PC-9 (cell line): ENCODE measurements at regions not wholly inside any gene's neighbourhood (a gene's known extent, or its start where the extent isn't known, plus 50 kb on each side); places are given as distances from the start of the nearest gene placed in this dataset.

Experiments
- BruUV-seq: library from RNA; stranded (reverse); fragments of 400-500 nt; replicated peaks from 2 replicates; lab custom pipeline; 2021; lab: Mats Ljungman, UMichigan
- CTCF ChIA-PET: fragments of 300-600 bp; sonication (Branson Sonifier 250); formaldehyde crosslinking; loops from one replicate; lab custom pipeline; 2022; ENCODE audit warnings: antibody characterized with exemption; lab: Charles Lee
- POLR2A ChIA-PET: fragments of 300-600 bp; sonication (Branson Sonifier 250); formaldehyde crosslinking; loops from one replicate; lab custom pipeline; 2022; ENCODE audit warnings: antibody characterized with exemption; ENCODE audit not compliant: unreplicated experiment; lab: Charles Lee
- DNase-seq, 2 experiments: peaks; one replicate each; pipeline versions ENCODE4 v3.0.0 to v3.0.0-alpha.2; 2015 to 2022; ENCODE audit warnings: mixed read lengths in 1 of 2
- H2AFZ ChIP-seq: fragments of 200-600 bp; sonication (generic); 2 replicates; pipeline ENCODE4 v1.8.1; 2017; ENCODE audit warnings: antibody characterized with exemption
- H3F3A ChIP-seq: fragments of 200-600 bp; sonication (generic); 2 replicates; pipeline ENCODE4 v1.8.1; 2017; ENCODE audit warnings: antibody characterized with exemption, mild to moderate bottlenecking, low read depth; ENCODE audit not compliant: insufficient read depth
- H3K27ac ChIP-seq: fragments of 200-600 bp; sonication (generic); 2 replicates; pipeline ENCODE4 v1.6.1; 2016; ENCODE audit warnings: mixed run types
- H3K27me3 ChIP-seq: fragments of 200-600 bp; sonication (generic); 2 replicates; pipeline ENCODE4 v1.6.1; 2016; ENCODE audit warnings: low read depth, mixed run types; ENCODE audit not compliant: insufficient read depth
- H3K36me3 ChIP-seq: fragments of 200-600 bp; sonication (generic); 2 replicates; pipeline ENCODE4 v1.6.1; 2016; ENCODE audit warnings: low read depth, mixed run types
- H3K4me1 ChIP-seq: fragments of 200-600 bp; sonication (generic); replicated peaks from 2 replicates; pipeline ENCODE4 v1.6.1; 2016; ENCODE audit warnings: mixed run types; ENCODE audit not compliant: insufficient read depth
- H3K4me2 ChIP-seq: fragments of 200-600 bp; sonication (generic); 2 replicates; pipeline ENCODE4 v1.6.1; 2017; ENCODE audit warnings: mixed run types
- H3K4me3 ChIP-seq: fragments of 200-600 bp; sonication (generic); 2 replicates; pipeline ENCODE4 v1.6.1; 2016; ENCODE audit warnings: mixed run types
- H3K79me2 ChIP-seq: fragments of 200-600 bp; sonication (generic); 2 replicates; pipeline ENCODE4 v1.6.1; 2017; ENCODE audit warnings: low read depth, mixed run types
- H3K9me2 ChIP-seq: fragments of 200-600 bp; sonication (generic); 2 replicates; pipeline ENCODE4 v1.8.1; 2017; ENCODE audit warnings: mild to moderate bottlenecking; ENCODE audit not compliant: insufficient read depth
- H3K9me3 ChIP-seq: fragments of 200-600 bp; sonication (generic); 2 replicates; pipeline ENCODE4 v1.8.1; 2016; ENCODE audit warnings: low read depth; ENCODE audit not compliant: insufficient read depth
- H4K20me1 ChIP-seq: fragments of 200-600 bp; sonication (generic); 2 replicates; pipeline ENCODE4 v1.8.1; 2017; ENCODE audit not compliant: insufficient read depth
- CTCF ChIP-seq: fragments of 200-600 bp; sonication (generic); conservative IDR thresholded peaks from 2 replicates; pipeline ENCODE4 v1.6.1; 2017; ENCODE audit warnings: mixed run types, antibody characterized with exemption, mild to moderate bottlenecking, moderate library complexity
- EZH2 ChIP-seq: fragments of 200-600 bp; sonication (generic); IDR thresholded peaks from 2 replicates; pipeline ENCODE4 v1.8.0; 2017; ENCODE audit warnings: antibody characterized with exemption, low read depth
- intact Hi-C: fragments of 100-400 bp; cut with micrococcal nuclease; formaldehyde crosslinking; loops from one replicate; pipeline ENCODE4 v1.10.0; 2022; ENCODE audit not compliant: unreplicated experiment

DNA sequence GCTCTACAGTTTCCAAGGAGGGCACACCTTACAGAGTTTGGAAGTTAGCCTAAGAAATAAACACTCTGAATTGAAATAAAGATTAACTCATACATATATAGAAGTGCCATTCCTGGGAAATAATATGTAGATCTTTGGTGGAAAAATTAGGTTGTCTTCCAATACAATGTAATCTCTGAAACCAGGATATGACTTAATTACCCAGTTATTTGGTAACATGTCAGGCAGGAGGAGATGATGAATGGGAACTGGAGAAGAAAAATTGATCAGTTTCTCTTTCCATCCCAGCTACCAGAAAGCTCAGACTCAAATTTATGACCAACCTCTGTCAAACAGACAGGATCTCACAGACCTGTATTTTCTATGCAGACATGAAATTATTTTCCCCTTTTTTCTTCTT lies 215.2 kb upstream of the SNX2 start:
- ChIA-PET CTCF (no interaction called here), POLR2A (no interaction called here)
- no peak overlapping the region for H3K4me3 ChIP-seq
- no peaks in the 10 kb centered on the region for H3F3A ChIP-seq
- no peak for TF ChIP-seq EZH2
- TF ChIP-seq CTCF = no peak
- no peak for DNase-seq
- no peaks in the 10 kb centered on the region for H3K36me3 ChIP-seq
- intact Hi-C loops = no loop called here
- no peaks in the 10 kb centered on the region for H4K20me1 ChIP-seq
- H3K4me1 ChIP-seq = no peaks in the 10 kb centered on the region
- H3K4me2 ChIP-seq = no peak overlapping the region
- H3K9me2 ChIP-seq = no peaks in the 10 kb centered on the region
- H3K79me2 ChIP-seq = no peaks in the 10 kb centered on the region
- no TSS peak for BruUV-seq
- no peak overlapping the region for H3K27ac ChIP-seq
- H2AFZ ChIP-seq = no peak overlapping the region
- H3K9me3 ChIP-seq = no peaks in the 10 kb centered on the region
- H3K27me3 ChIP-seq = no peaks in the 10 kb centered on the region

- Histone ChIP-seq H3K4me1 (no peaks in the 10 kb centered on the region), H3K36me3 (no peaks in the 10 kb centered on the region), H4K20me1 (no peaks in the 10 kb centered on the region), H3K27me3 (no peaks in the 10 kb centered on the region), H3K4me3 (no peak overlapping the region), H3K4me2 (no peak overlapping the region), H3K9me3 (no peaks in the 10 kb centered on the region), H3F3A (no peaks in the 10 kb centered on the region), H3K27ac (no peak overlapping the region), H2AFZ (no peak overlapping the region), H3K79me2 (no peaks in the 10 kb centered on the region), H3K9me2 (no peaks in the 10 kb centered on the region)
- intact Hi-C loops = no loop called here
- TF ChIP-seq CTCF = no peak
- no peak for TF ChIP-seq EZH2
- DNase-seq = no peak
- BruUV-seq = no TSS peak
- ChIA-PET POLR2A (no interaction called here), CTCF (no interaction called here)
Observed at GRCh38 chr5:122561209-122561608, 213.7 kb upstream of the SNX2 start.

GRCh38 chr5:122565331-122565730 lies 209.5 kb upstream of the SNX2 start:
- Histone ChIP-seq H3K36me3 (no peaks in the 10 kb centered on the region), H3K27me3 (no peaks in the 10 kb centered on the region), H3K9me2 (no peaks in the 10 kb centered on the region), H4K20me1 (no peaks in the 10 kb centered on the region), H2AFZ (no peak overlapping the region), H3K27ac (no peak overlapping the region), H3K9me3 (no peaks in the 10 kb centered on the region), H3K79me2 (no peaks in the 10 kb centered on the region), H3F3A (no peaks in the 10 kb centered on the region), H3K4me1 (no peaks in the 10 kb centered on the region), H3K4me3 (no peak overlapping the region), H3K4me2 (no peak overlapping the region)
- ChIA-PET POLR2A (no interaction called here), CTCF (no interaction called here)
- no peak for DNase-seq
- TF ChIP-seq EZH2 (no peak), CTCF (no peak)
- BruUV-seq = no TSS peak
- intact Hi-C loops = no loop called here
